ENCODE measurements at regions not wholly inside any gene's neighbourhood (a gene's known extent, or its start where the extent isn't known, plus 50 kb on each side); places are given as distances from the start of the nearest gene placed in this dataset.

DNA sequence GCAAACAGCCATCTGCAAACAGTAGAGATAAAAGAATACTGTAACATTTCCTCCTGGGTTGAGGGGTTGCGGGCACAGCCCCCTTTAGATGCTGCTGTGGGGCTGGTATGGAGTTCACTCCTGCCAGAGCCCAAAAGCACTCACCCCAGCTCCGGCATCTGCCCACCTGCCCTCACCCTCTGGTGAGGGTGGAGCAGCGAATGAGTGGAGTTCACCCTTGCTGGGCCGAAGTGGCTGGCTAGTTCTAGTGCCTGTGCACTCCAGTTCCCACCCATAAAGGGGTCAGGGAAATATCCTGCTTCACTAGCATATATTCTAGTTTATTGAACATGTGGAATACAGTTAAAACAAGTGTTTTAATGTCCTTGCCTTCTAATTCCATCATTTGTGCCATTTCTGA is 209.7 kb upstream of the SGO1 start (continued):
- TF ChIP-seq, protein P1, sequence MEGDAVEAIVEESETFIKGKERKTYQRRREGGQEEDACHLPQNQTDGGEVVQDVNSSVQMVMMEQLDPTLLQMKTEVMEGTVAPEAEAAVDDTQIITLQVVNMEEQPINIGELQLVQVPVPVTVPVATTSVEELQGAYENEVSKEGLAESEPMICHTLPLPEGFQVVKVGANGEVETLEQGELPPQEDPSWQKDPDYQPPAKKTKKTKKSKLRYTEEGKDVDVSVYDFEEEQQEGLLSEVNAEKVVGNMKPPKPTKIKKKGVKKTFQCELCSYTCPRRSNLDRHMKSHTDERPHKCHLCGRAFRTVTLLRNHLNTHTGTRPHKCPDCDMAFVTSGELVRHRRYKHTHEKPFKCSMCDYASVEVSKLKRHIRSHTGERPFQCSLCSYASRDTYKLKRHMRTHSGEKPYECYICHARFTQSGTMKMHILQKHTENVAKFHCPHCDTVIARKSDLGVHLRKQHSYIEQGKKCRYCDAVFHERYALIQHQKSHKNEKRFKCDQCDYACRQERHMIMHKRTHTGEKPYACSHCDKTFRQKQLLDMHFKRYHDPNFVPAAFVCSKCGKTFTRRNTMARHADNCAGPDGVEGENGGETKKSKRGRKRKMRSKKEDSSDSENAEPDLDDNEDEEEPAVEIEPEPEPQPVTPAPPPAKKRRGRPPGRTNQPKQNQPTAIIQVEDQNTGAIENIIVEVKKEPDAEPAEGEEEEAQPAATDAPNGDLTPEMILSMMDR (conservative IDR thresholded peaks at IDR 0.05; ENCODE audit: low read depth in 2 of 2), result no peak
- no peak for TF ChIP-seq NANOG (IDR thresholded peaks at IDR 0.05; ENCODE audit: borderline replicate concordance)

- Histone ChIP-seq H2AFZ (0 out of 2 replicates have a peak overlapping the region, but pooled peaks have one; percentile 52), H3K9me2 (ENCODE audit: insufficient read depth) (no peaks in the 10 kb centered on the region), H3K4me3 (no peak overlapping the region), H3K27ac (ENCODE audit: low read depth) (no peak overlapping the region), H3F3A (replicated peaks; ENCODE audit: low read depth) (no peaks in the 10 kb centered on the region), H3K36me3 (ENCODE audit: insufficient read depth) (no peaks in the 10 kb centered on the region; the same call in 1 of the 2 replicates), H4K20me1 (replicated peaks; ENCODE audit: insufficient read depth) (no peaks in the 10 kb centered on the region), H3K79me2 (replicated peaks; ENCODE audit: insufficient read depth) (no peaks in the 10 kb centered on the region), H3K4me1 (ENCODE audit: insufficient read depth) (peaks cover 9% of the 10 kb centered on the region), H3K27me3 (ENCODE audit: insufficient read depth) (no peaks in the 10 kb centered on the region), H3K4me2 (no peak overlapping the region)
- DNase-seq (ENCODE audit: low spot score) (no peak), ATAC-seq (no peak)
- TF ChIP-seq, protein P2, sequence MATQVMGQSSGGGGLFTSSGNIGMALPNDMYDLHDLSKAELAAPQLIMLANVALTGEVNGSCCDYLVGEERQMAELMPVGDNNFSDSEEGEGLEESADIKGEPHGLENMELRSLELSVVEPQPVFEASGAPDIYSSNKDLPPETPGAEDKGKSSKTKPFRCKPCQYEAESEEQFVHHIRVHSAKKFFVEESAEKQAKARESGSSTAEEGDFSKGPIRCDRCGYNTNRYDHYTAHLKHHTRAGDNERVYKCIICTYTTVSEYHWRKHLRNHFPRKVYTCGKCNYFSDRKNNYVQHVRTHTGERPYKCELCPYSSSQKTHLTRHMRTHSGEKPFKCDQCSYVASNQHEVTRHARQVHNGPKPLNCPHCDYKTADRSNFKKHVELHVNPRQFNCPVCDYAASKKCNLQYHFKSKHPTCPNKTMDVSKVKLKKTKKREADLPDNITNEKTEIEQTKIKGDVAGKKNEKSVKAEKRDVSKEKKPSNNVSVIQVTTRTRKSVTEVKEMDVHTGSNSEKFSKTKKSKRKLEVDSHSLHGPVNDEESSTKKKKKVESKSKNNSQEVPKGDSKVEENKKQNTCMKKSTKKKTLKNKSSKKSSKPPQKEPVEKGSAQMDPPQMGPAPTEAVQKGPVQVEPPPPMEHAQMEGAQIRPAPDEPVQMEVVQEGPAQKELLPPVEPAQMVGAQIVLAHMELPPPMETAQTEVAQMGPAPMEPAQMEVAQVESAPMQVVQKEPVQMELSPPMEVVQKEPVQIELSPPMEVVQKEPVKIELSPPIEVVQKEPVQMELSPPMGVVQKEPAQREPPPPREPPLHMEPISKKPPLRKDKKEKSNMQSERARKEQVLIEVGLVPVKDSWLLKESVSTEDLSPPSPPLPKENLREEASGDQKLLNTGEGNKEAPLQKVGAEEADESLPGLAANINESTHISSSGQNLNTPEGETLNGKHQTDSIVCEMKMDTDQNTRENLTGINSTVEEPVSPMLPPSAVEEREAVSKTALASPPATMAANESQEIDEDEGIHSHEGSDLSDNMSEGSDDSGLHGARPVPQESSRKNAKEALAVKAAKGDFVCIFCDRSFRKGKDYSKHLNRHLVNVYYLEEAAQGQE (IDR thresholded peaks at IDR 0.05; ENCODE audit: unreplicated experiment), result no peak
- TF ChIP-seq ZNF114 (CRISPR knock-in tag; IDR thresholded peaks at IDR 0.05) (no peak), JUNB (IDR thresholded peaks at IDR 0.05; ENCODE audit: unreplicated experiment) (no peak), ZNF331 (CRISPR knock-in tag; IDR thresholded peaks at IDR 0.05; ENCODE audit: low read depth) (no peak), CREB1 (CRISPR knock-in tag; IDR thresholded peaks at IDR 0.05; ENCODE audit: low read depth) (no peak), NANOG (IDR thresholded peaks at IDR 0.05; ENCODE audit: borderline replicate concordance) (no peak), STAT1 (IDR thresholded peaks at IDR 0.05; ENCODE audit: unreplicated experiment) (no peak), EZH2 (IDR thresholded peaks at IDR 0.05; ENCODE audit: low read depth, unreplicated experiment) (no peak), EZH2phosphoT487 (IDR thresholded peaks at IDR 0.05; ENCODE audit: unreplicated experiment) (no peak)
- TF ChIP-seq, protein P3, sequence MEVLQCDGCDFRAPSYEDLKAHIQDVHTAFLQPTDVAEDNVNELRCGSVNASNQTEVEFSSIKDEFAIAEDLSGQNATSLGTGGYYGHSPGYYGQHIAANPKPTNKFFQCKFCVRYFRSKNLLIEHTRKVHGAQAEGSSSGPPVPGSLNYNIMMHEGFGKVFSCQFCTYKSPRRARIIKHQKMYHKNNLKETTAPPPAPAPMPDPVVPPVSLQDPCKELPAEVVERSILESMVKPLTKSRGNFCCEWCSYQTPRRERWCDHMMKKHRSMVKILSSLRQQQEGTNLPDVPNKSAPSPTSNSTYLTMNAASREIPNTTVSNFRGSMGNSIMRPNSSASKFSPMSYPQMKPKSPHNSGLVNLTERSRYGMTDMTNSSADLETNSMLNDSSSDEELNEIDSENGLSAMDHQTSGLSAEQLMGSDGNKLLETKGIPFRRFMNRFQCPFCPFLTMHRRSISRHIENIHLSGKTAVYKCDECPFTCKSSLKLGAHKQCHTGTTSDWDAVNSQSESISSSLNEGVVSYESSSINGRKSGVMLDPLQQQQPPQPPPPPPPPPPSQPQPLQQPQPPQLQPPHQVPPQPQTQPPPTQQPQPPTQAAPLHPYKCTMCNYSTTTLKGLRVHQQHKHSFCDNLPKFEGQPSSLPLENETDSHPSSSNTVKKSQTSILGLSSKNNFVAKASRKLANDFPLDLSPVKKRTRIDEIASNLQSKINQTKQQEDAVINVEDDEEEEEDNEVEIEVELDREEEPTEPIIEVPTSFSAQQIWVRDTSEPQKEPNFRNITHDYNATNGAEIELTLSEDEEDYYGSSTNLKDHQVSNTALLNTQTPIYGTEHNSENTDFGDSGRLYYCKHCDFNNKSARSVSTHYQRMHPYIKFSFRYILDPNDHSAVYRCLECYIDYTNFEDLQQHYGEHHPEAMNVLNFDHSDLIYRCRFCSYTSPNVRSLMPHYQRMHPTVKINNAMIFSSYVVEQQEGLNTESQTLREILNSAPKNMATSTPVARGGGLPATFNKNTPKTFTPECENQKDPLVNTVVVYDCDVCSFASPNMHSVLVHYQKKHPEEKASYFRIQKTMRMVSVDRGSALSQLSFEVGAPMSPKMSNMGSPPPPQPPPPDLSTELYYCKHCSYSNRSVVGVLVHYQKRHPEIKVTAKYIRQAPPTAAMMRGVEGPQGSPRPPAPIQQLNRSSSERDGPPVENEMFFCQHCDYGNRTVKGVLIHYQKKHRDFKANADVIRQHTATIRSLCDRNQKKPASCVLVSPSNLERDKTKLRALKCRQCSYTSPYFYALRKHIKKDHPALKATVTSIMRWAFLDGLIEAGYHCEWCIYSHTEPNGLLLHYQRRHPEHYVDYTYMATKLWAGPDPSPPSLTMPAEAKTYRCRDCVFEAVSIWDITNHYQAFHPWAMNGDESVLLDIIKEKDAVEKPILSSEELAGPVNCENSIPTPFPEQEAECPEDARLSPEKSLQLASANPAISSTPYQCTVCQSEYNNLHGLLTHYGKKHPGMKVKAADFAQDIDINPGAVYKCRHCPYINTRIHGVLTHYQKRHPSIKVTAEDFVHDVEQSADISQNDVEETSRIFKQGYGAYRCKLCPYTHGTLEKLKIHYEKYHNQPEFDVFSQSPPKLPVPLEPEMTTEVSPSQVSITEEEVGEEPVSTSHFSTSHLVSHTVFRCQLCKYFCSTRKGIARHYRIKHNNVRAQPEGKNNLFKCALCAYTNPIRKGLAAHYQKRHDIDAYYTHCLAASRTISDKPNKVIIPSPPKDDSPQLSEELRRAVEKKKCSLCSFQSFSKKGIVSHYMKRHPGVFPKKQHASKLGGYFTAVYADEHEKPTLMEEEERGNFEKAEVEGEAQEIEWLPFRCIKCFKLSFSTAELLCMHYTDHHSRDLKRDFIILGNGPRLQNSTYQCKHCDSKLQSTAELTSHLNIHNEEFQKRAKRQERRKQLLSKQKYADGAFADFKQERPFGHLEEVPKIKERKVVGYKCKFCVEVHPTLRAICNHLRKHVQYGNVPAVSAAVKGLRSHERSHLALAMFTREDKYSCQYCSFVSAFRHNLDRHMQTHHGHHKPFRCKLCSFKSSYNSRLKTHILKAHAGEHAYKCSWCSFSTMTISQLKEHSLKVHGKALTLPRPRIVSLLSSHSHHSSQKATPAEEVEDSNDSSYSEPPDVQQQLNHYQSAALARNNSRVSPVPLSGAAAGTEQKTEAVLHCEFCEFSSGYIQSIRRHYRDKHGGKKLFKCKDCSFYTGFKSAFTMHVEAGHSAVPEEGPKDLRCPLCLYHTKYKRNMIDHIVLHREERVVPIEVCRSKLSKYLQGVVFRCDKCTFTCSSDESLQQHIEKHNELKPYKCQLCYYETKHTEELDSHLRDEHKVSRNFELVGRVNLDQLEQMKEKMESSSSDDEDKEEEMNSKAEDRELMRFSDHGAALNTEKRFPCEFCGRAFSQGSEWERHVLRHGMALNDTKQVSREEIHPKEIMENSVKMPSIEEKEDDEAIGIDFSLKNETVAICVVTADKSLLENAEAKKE (CRISPR knock-in tag; IDR thresholded peaks at IDR 0.05), result no peak
- TF ChIP-seq, protein P1 (conservative IDR thresholded peaks at IDR 0.05; ENCODE audit: low read depth in 2 of 2), result no peak
- H3K36me3 Mint-ChIP-seq (ENCODE audit: low read depth), result peaks cover 18% of the 10 kb centered on the region; the same call in 2 of the 3 replicates
- no peak overlapping the region for H3K4me3 Mint-ChIP-seq
- no peak overlapping the region for H3K27ac Mint-ChIP-seq
- H3K9me3 Mint-ChIP-seq, result peaks cover 28% of the 10 kb centered on the region
- H3K27me3 Mint-ChIP-seq (ENCODE audit: insufficient read depth, low read depth, poor library complexity), result no peaks in the 10 kb centered on the region
- peaks cover 5% of the 10 kb centered on the region; the same call in 1 of the 3 replicates for H3K4me1 Mint-ChIP-seq
Observed at GRCh38 chr3:20394243-20394642, 208.2 kb upstream of the SGO1 start.
